Dendritic cell treated with granulocyte-macrophage colony-stimulating factor and Interleukin-4, amounts not matched to agents 40 ng/mL and 50 ng/mL, for 4 days (primary cell): ENCODE measurements at regions not wholly inside any gene's neighbourhood (a gene's known extent, or its start where the extent isn't known, plus 50 kb on each side); places are given as distances from the start of the nearest gene placed in this dataset.

Experiments used
- H3K27ac Mint-ChIP-seq: one replicate; pipeline ENCODE4 v1.8.0; 2022; ENCODE audit warnings: mild to moderate bottlenecking, mixed read lengths
- H3K27me3 Mint-ChIP-seq: one replicate; pipeline ENCODE4 v1.8.0; 2022; ENCODE audit warnings: mild to moderate bottlenecking, mixed read lengths
- H3K36me3 Mint-ChIP-seq: one replicate; pipeline ENCODE4 v1.8.0; 2022; ENCODE audit warnings: low read depth, mixed read lengths
- H3K4me1 Mint-ChIP-seq: one replicate; pipeline ENCODE4 v1.8.0; 2022; ENCODE audit warnings: low read depth, mixed read lengths
- H3K4me3 Mint-ChIP-seq: one replicate; pipeline ENCODE4 v1.8.0; 2022; ENCODE audit warnings: mild to moderate bottlenecking, moderate library complexity, mixed read lengths
- H3K9me3 Mint-ChIP-seq: one replicate; pipeline ENCODE4 v1.8.0; 2022; ENCODE audit warnings: mixed read lengths
- intact Hi-C: fragments of 100-400 bp; cut with micrococcal nuclease; formaldehyde crosslinking; loops from one replicate; pipeline ENCODE4 v1.15.0; 2022

DNA sequence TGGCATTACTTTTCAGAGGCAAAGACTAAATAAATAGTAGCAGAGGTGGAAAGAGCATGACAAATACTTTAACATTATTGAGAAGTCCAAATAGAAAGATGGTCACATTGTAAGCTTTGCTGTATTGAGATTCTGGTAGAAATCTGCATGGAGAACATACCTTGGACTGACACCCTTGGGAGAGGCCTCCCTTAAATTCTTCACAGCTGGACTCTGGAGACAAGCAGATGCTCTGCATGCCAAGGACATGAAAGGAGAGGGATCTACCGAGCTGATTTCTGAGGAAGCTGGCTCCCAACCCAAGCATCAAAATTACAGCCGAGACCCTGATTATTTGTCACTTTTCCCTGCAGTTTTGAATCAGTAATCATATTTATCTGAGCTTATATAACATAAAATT, 212.5 kb upstream of the COL8A1 start:
- H3K4me1 Mint-ChIP-seq, result no peaks in the 10 kb centered on the region
- no peak overlapping the region for H3K27ac Mint-ChIP-seq
- H3K27me3 Mint-ChIP-seq, result no peaks in the 10 kb centered on the region
- no peaks in the 10 kb centered on the region for H3K9me3 Mint-ChIP-seq
- intact Hi-C loops, result no loop called here
- H3K36me3 Mint-ChIP-seq, result no peaks in the 10 kb centered on the region
- no peak overlapping the region for H3K4me3 Mint-ChIP-seq

GRCh38 chr3:99419116-99419515, 219.3 kb upstream of the COL8A1 start:
- Mint-ChIP-seq H3K27me3 (no peaks in the 10 kb centered on the region), H3K9me3 (peaks cover 7% of the 10 kb centered on the region), H3K27ac (no peak overlapping the region), H3K4me3 (no peak overlapping the region), H3K36me3 (no peaks in the 10 kb centered on the region), H3K4me1 (no peaks in the 10 kb centered on the region)
- intact Hi-C loops, result no loop called here

- Mint-ChIP-seq H3K27me3 (no peaks in the 10 kb centered on the region), H3K4me3 (no peak overlapping the region), H3K9me3 (peaks cover 7% of the 10 kb centered on the region), H3K27ac (no peak overlapping the region), H3K4me1 (no peaks in the 10 kb centered on the region), H3K36me3 (no peaks in the 10 kb centered on the region)
- intact Hi-C loops, result no loop called here
These were observed 219.7 kb upstream of the COL8A1 start for GRCh38 chr3:99418709-99419108.

DNA sequence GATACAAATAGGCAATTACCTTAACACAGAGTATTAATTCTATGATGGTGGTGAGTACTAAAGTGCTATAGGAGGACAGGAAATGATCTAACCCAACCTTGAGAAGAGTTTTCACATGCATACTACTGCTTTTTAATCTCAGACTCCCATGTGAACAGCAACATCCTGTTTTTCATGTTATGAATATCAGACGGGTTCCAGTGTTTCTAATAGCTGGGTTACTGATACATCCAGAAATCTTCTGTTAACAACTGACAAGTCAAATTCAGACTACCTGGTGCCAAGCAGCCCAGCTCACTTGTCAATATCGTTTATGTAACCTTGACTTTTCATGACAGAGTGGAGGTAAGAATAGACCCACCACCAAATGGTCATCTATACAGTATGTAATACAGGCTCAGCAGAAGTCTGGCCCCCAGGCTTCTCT, 220.2 kb upstream of the COL8A1 start:
- H3K27ac Mint-ChIP-seq, result no peak overlapping the region
- H3K9me3 Mint-ChIP-seq, result peaks cover 7% of the 10 kb centered on the region
- no peak overlapping the region for H3K4me3 Mint-ChIP-seq
- H3K27me3 Mint-ChIP-seq, result no peaks in the 10 kb centered on the region
- intact Hi-C loops, result no loop called here
- no peaks in the 10 kb centered on the region for H3K4me1 Mint-ChIP-seq
- no peaks in the 10 kb centered on the region for H3K36me3 Mint-ChIP-seq

DNA sequence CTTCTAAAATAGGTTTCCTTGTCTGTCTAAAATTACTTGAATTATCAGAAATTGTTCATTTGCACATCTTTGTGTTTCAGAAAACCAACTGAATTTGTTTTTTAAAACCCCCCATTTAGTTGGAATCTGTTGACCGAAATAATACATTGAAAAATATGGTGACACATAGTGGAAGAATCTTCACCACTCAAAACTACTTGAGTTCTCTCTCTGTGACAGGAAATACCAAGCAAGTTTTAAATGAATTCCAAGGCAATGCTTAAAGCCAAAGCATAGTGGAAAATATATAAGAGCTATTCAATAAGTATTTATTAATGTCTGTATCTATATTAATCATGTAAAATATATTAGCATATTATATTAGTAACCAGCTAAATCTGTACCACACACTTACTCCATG, 224.9 kb upstream of the COL8A1 start:
- Mint-ChIP-seq H3K27ac (no peak overlapping the region), H3K9me3 (no peaks in the 10 kb centered on the region), H3K36me3 (no peaks in the 10 kb centered on the region), H3K4me1 (no peaks in the 10 kb centered on the region), H3K27me3 (no peaks in the 10 kb centered on the region), H3K4me3 (no peak overlapping the region)
- intact Hi-C loops, result no loop called here

- H3K4me3 Mint-ChIP-seq, result no peak overlapping the region
- H3K9me3 Mint-ChIP-seq, result no peaks in the 10 kb centered on the region
- H3K27me3 Mint-ChIP-seq, result no peaks in the 10 kb centered on the region
- H3K4me1 Mint-ChIP-seq, result no peaks in the 10 kb centered on the region
- H3K36me3 Mint-ChIP-seq, result no peaks in the 10 kb centered on the region
- intact Hi-C loops, result no loop called here
- no peak overlapping the region for H3K27ac Mint-ChIP-seq
These were observed 227.5 kb upstream of the COL8A1 start for GRCh38 chr3:99410789-99411311.

DNA sequence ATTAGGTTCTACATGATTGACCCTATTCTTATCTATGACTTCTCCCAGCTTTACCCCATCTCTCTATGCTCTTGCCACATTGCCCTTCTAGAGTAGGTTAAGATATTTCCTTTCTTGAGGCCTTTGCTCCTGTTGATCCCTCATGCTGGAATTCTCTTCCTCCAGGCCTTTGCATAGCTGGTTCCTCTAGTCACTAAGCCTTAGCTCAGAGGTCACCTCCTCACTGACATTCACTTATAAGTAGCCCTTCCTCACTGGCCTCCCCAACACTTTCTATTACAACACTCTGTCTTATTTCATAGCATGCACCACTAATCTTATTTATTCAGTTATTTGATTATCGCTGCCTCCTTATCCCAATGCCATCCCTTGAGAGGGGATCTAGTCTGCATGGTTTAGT, 228.4 kb upstream of the COL8A1 start:
- no peaks in the 10 kb centered on the region for H3K4me1 Mint-ChIP-seq
- intact Hi-C loops, result no loop called here
- H3K9me3 Mint-ChIP-seq, result no peaks in the 10 kb centered on the region

DNA sequence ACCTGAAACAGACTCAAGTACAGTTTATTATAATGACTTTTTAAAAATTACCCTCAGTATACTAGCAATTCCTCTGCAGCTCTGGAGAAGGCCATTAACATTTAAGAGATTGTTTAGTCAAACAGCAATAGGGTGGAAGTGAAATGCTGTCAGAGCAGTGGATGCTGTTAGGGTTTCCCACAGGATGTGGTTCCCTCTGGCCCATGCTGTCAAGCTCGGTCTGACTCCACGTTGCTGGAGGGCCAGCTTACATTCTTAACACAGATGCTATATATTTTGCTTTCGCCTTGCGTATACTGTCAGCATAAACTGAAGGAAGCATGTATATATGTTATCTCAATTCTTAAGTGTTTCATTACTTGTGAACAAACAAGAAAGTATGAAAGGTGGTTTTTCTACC, 231.1 kb upstream of the COL8A1 start:
- Mint-ChIP-seq H3K9me3 (no peaks in the 10 kb centered on the region), H3K4me1 (no peaks in the 10 kb centered on the region), H3K27me3 (no peaks in the 10 kb centered on the region), H3K4me3 (no peak overlapping the region), H3K36me3 (no peaks in the 10 kb centered on the region), H3K27ac (no peak overlapping the region)
- intact Hi-C loops, result no loop called here

More for the DNA sequence above, 228.4 kb upstream of the COL8A1 start:
- Mint-ChIP-seq H3K27me3 (no peaks in the 10 kb centered on the region), H3K36me3 (no peaks in the 10 kb centered on the region), H3K4me3 (no peak overlapping the region), H3K27ac (no peak overlapping the region)

DNA sequence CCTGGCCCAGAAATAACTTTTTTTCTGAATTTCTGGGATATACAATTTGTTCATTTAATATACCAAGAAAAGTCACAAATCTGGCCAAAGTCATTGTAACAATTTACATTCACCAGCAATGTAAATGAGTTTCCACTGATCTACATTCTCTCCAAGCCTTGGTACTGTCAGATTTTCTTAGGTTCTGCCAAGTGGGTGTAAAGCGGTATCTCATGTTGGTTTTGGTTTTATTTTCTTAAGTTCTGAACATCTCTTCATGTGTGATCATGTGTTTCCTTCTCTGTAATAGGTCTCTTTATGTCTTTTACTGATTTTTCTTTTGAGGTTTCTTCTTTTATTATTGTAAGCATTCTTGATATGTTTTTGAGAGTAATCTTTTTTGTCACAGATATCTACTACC, 235.6 kb upstream of the COL8A1 start:
- Mint-ChIP-seq H3K4me3 (no peak overlapping the region), H3K27ac (no peak overlapping the region), H3K4me1 (no peaks in the 10 kb centered on the region), H3K27me3 (no peaks in the 10 kb centered on the region), H3K9me3 (peaks cover 20% of the 10 kb centered on the region), H3K36me3 (no peaks in the 10 kb centered on the region)
- intact Hi-C loops, result no loop called here

GRCh38 chr3:99400352-99400751, 238.0 kb upstream of the COL8A1 start:
- Mint-ChIP-seq H3K27ac (no peak overlapping the region), H3K36me3 (no peaks in the 10 kb centered on the region), H3K4me1 (no peaks in the 10 kb centered on the region), H3K4me3 (no peak overlapping the region), H3K27me3 (no peaks in the 10 kb centered on the region), H3K9me3 (peaks cover 32% of the 10 kb centered on the region)
- intact Hi-C loops, result no loop called here

GRCh38 chr3:99396651-99397275, 241.6 kb upstream of the COL8A1 start:
- intact Hi-C loops, result no loop called here
- H3K27me3 Mint-ChIP-seq, result no peaks in the 10 kb centered on the region
- H3K4me3 Mint-ChIP-seq, result no peak overlapping the region
- H3K27ac Mint-ChIP-seq, result no peak overlapping the region
- H3K9me3 Mint-ChIP-seq, result peaks cover 32% of the 10 kb centered on the region
- no peaks in the 10 kb centered on the region for H3K4me1 Mint-ChIP-seq
- no peaks in the 10 kb centered on the region for H3K36me3 Mint-ChIP-seq

DNA sequence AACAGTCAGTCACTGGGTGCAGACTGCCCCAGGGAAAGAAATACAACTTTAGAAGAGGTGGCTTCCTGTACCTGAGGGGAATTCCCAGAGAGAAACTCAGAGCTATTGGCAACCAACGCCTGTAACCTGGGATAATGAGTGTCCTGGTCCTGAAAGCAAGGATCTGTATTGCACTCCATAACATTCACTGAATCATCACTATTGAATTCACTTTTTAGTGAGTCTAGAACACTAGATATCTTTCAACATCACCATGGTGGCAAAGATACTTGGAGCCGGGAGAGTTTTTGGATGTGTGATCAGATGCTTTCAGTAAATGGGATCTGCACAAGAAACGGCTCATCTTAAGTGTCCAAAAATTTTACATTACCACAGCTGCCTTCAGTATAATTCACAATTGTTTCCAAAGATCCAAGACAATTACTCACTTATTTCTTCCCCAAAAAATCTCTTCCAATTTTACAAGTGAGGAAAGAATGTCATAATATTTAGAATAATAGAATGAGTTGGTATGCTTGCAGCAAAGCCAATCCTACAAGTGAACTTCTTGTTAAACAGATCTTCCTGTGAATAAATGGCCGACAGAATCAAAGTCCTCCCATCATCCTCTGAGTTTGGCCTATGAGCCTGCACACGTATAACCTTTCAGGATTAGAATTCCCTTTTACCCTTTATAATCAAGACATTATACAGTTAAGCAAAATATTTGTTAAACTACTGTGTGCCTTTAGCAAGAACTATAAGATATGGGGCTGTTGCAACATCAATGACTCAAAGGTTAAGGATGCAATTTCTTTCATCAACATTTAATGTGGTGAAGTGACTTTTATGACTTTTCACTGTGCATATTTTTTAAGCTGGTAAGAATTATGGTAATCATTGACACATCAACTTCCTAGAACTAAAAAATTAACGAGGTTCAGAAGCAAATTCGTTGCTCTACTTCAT, 243.3 kb upstream of the COL8A1 start:
- Mint-ChIP-seq H3K27me3 (no peaks in the 10 kb centered on the region), H3K9me3 (peaks cover 36% of the 10 kb centered on the region), H3K4me3 (no peak overlapping the region), H3K36me3 (no peaks in the 10 kb centered on the region), H3K4me1 (no peaks in the 10 kb centered on the region), H3K27ac (no peak overlapping the region)
- intact Hi-C loops, result no loop called here

DNA sequence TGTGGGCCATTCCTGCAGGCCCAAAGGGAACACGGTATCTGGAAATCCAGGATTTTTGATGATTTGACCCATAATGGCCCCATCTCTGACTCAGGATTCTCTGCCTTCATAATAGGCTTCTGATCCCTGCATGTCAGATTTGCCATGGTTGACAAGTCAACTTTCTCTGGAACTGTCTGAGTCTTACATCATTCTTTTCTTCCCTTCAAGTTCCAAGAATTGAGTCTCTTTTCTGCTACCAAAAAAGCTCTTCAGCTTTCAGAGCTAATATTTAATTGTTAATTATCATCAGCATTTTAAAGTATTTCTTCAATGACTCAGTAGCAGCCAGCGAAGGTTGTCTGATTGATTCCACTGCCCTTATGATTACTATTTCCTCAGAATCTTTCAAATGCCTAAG, 244.4 kb upstream of the COL8A1 start:
- Mint-ChIP-seq H3K4me3 (no peak overlapping the region), H3K9me3 (peaks cover 32% of the 10 kb centered on the region), H3K36me3 (no peaks in the 10 kb centered on the region), H3K27me3 (no peaks in the 10 kb centered on the region), H3K4me1 (no peaks in the 10 kb centered on the region), H3K27ac (no peak overlapping the region)
- intact Hi-C loops, result no loop called here

DNA sequence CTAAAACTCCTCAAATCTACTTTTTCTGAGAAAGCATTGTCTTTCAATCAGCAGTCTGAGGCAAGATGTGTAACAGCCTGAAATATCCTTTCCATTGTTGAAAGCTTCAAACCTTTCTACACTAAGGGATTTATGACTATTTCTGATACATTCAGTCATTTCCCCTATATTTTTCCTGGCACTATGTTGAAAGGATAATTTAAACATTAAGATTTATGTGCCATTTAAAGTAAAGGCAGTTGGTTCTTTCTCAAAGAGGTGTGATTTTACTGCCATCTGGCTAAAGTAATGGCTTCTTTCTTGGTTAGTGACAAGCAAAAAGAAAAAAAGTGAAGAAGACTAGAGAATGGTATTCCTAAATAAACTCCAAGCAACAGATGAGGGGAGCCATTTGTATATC, 249.6 kb upstream of the COL8A1 start:
- intact Hi-C loops, result no loop called here
- Mint-ChIP-seq H3K4me1 (no peaks in the 10 kb centered on the region), H3K9me3 (peaks cover 8% of the 10 kb centered on the region), H3K36me3 (no peaks in the 10 kb centered on the region), H3K4me3 (no peak overlapping the region), H3K27ac (no peak overlapping the region), H3K27me3 (no peaks in the 10 kb centered on the region)
